ENCODE measurements at regions not wholly inside any gene's neighbourhood (a gene's known extent, or its start where the extent isn't known, plus 50 kb on each side); places are given as distances from the start of the nearest gene placed in this dataset.

- ATAC-seq (no peak), DNase-seq (ENCODE audit: low spot score) (no peak)
- H3K27me3 ChIP-seq (ENCODE audit: insufficient read depth), result no peaks in the 10 kb centered on the region
- Mint-ChIP-seq H3K27ac (no peak overlapping the region), H3K9me3 (no peaks in the 10 kb centered on the region; the same call in 2 of the 3 replicates), H3K4me3 (no peak overlapping the region), H3K27me3 (ENCODE audit: insufficient read depth, low read depth, poor library complexity) (peaks cover 8% of the 10 kb centered on the region), H3K4me1 (peaks cover 3% of the 10 kb centered on the region; the same call in 1 of the 3 replicates), H3K36me3 (ENCODE audit: low read depth) (no peaks in the 10 kb centered on the region)
- no peaks in the 10 kb centered on the region for H3K9me2 ChIP-seq (ENCODE audit: insufficient read depth)
- H3K4me3 ChIP-seq, result no peak overlapping the region
- H2AFZ ChIP-seq, result no peak overlapping the region
- no peaks in the 10 kb centered on the region for H3K4me1 ChIP-seq (ENCODE audit: insufficient read depth)
- no peaks in the 10 kb centered on the region for H3K36me3 ChIP-seq (ENCODE audit: insufficient read depth)
- no peaks in the 10 kb centered on the region for H3F3A ChIP-seq (replicated peaks; ENCODE audit: low read depth)
- no peak overlapping the region for H3K4me2 ChIP-seq
- TF ChIP-seq EZH2 (IDR thresholded peaks at IDR 0.05; ENCODE audit: low read depth, unreplicated experiment) (no peak), ZNF462 (CRISPR knock-in tag; IDR thresholded peaks at IDR 0.05) (no peak), ZNF114 (CRISPR knock-in tag; IDR thresholded peaks at IDR 0.05) (no peak), EZH2phosphoT487 (IDR thresholded peaks at IDR 0.05; ENCODE audit: unreplicated experiment) (no peak), STAT1 (IDR thresholded peaks at IDR 0.05; ENCODE audit: unreplicated experiment) (no peak), POLR2AphosphoS5 (IDR thresholded peaks at IDR 0.05; ENCODE audit: low read depth) (no peak), CREB1 (CRISPR knock-in tag; IDR thresholded peaks at IDR 0.05; ENCODE audit: low read depth) (no peak), ZNF331 (CRISPR knock-in tag; IDR thresholded peaks at IDR 0.05; ENCODE audit: low read depth) (no peak), JUNB (IDR thresholded peaks at IDR 0.05; ENCODE audit: unreplicated experiment) (no peak), NANOG (IDR thresholded peaks at IDR 0.05; ENCODE audit: borderline replicate concordance) (no peak)
- TF ChIP-seq, protein P1, sequence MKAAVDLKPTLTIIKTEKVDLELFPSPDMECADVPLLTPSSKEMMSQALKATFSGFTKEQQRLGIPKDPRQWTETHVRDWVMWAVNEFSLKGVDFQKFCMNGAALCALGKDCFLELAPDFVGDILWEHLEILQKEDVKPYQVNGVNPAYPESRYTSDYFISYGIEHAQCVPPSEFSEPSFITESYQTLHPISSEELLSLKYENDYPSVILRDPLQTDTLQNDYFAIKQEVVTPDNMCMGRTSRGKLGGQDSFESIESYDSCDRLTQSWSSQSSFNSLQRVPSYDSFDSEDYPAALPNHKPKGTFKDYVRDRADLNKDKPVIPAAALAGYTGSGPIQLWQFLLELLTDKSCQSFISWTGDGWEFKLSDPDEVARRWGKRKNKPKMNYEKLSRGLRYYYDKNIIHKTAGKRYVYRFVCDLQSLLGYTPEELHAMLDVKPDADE (IDR thresholded peaks at IDR 0.05), result no peak
- TF ChIP-seq, protein P2, sequence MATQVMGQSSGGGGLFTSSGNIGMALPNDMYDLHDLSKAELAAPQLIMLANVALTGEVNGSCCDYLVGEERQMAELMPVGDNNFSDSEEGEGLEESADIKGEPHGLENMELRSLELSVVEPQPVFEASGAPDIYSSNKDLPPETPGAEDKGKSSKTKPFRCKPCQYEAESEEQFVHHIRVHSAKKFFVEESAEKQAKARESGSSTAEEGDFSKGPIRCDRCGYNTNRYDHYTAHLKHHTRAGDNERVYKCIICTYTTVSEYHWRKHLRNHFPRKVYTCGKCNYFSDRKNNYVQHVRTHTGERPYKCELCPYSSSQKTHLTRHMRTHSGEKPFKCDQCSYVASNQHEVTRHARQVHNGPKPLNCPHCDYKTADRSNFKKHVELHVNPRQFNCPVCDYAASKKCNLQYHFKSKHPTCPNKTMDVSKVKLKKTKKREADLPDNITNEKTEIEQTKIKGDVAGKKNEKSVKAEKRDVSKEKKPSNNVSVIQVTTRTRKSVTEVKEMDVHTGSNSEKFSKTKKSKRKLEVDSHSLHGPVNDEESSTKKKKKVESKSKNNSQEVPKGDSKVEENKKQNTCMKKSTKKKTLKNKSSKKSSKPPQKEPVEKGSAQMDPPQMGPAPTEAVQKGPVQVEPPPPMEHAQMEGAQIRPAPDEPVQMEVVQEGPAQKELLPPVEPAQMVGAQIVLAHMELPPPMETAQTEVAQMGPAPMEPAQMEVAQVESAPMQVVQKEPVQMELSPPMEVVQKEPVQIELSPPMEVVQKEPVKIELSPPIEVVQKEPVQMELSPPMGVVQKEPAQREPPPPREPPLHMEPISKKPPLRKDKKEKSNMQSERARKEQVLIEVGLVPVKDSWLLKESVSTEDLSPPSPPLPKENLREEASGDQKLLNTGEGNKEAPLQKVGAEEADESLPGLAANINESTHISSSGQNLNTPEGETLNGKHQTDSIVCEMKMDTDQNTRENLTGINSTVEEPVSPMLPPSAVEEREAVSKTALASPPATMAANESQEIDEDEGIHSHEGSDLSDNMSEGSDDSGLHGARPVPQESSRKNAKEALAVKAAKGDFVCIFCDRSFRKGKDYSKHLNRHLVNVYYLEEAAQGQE (IDR thresholded peaks at IDR 0.05; ENCODE audit: unreplicated experiment), result no peak
- H3K79me2 ChIP-seq (replicated peaks; ENCODE audit: insufficient read depth), result no peaks in the 10 kb centered on the region
- H3K27ac ChIP-seq (ENCODE audit: low read depth), result no peak overlapping the region
- H4K20me1 ChIP-seq (replicated peaks; ENCODE audit: insufficient read depth), result no peaks in the 10 kb centered on the region
These were observed 62.8 kb downstream of the SYNE3 start for GRCh38 chr14:95453713-95453980.
